Duodenal mucosa (tissue), 2 donors: ENCODE measurements at regions not wholly inside any gene's neighbourhood (a gene's known extent, or its start where the extent isn't known, plus 50 kb on each side); places are given as distances from the start of the nearest gene placed in this dataset.

Experiments
- H3K27ac ChIP-seq: one replicate; pipeline ENCODE4 v1.7.0; 2013; ENCODE audit warnings: low read depth, low read length
- H3K27me3 ChIP-seq, 2 donors: one replicate each; pipeline ENCODE4 v1.7.0; 2013; ENCODE audit warnings: low read length in 2 of 2, control low read depth in 1 of 2; ENCODE audit not compliant: insufficient read depth in 2 of 2, control insufficient read depth in 1 of 2
- H3K36me3 ChIP-seq, 2 donors: one replicate each; pipeline ENCODE4 v1.7.0; 2013; ENCODE audit warnings: low read length in 2 of 2, control low read depth in 1 of 2; ENCODE audit not compliant: insufficient read depth in 2 of 2, control insufficient read depth in 1 of 2
- H3K4me1 ChIP-seq, 2 donors: one replicate each; pipeline ENCODE4 v1.7.0; 2013; ENCODE audit warnings: low read length in 2 of 2, control low read depth in 1 of 2; ENCODE audit not compliant: insufficient read depth in 2 of 2, control insufficient read depth in 1 of 2
- H3K4me3 ChIP-seq, 2 donors: one replicate each; pipeline ENCODE4 v1.7.0; 2013; ENCODE audit warnings: low read length in 2 of 2, low read depth in 1 of 2
- H3K9ac ChIP-seq, 2 donors: one replicate each; pipeline ENCODE4 v1.7.0; 2013; ENCODE audit warnings: low read length in 2 of 2, low read depth in 1 of 2
- H3K9me3 ChIP-seq, 2 donors: one replicate each; pipeline ENCODE4 v1.7.0; 2013; ENCODE audit warnings: low read length in 2 of 2, control low read depth in 1 of 2; ENCODE audit not compliant: control insufficient read depth in 1 of 2

- no peaks in the 10 kb centered on the region for H3K9me3 ChIP-seq
- H3K36me3 ChIP-seq = no peaks in the 10 kb centered on the region
- H3K4me3 ChIP-seq = no peak overlapping the region
- H3K27me3 ChIP-seq = no peaks in the 10 kb centered on the region
- H3K27ac ChIP-seq = no peak overlapping the region
- no peaks in the 10 kb centered on the region for H3K4me1 ChIP-seq
- H3K9ac ChIP-seq = no peak overlapping the region
Measured at GRCh38 chr13:62094932-62095331, 679.3 kb upstream of the PCDH20 start.

DNA sequence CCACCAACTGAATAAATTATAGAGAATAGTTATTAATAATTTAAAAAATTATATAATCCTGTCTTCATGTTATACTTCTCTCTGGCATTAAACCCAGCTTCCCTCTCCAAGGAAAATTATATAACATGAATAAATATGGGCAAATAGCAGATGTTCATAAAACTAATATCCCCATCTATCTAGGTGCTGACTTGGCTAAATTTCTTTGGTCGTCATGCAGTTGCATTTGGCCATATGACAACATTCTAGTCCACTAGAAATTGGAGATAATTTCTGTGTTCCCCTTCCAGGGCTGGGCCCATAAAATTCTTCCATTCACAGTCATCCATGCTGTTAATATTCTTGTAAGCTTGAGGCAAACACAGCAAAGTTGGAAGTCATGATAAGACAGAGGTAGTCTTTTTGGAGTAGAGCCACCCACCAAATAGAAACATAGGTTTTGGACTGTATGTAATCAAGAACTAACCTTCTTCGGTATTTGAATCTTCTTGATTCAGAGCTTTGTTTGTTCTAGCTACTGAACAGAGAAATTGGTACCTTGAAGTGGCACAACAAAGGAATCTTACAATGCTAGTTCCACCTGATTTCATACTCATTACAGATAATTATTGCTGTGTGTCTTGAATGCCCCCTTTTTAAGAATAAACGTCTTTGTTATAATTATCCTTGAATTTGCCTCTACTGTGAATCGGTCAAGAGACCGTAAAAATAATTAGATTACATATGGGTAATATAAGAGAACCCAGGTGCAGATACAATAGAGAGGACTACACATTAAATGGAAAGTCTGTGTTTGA is 678.5 kb upstream of the PCDH20 start:
- Histone ChIP-seq H3K9ac (no peak overlapping the region), H3K4me3 (no peak overlapping the region), H3K27ac (no peak overlapping the region), H3K36me3 (no peaks in the 10 kb centered on the region), H3K27me3 (no peaks in the 10 kb centered on the region), H3K9me3 (no peaks in the 10 kb centered on the region), H3K4me1 (no peaks in the 10 kb centered on the region)

- H3K4me1 ChIP-seq = no peaks in the 10 kb centered on the region
- no peak overlapping the region for H3K9ac ChIP-seq
- H3K27me3 ChIP-seq = no peaks in the 10 kb centered on the region
- H3K4me3 ChIP-seq = no peak overlapping the region
- H3K36me3 ChIP-seq = no peaks in the 10 kb centered on the region
- H3K9me3 ChIP-seq = no peaks in the 10 kb centered on the region
- no peak overlapping the region for H3K27ac ChIP-seq
Measured at GRCh38 chr13:62092949-62093348, 677.3 kb upstream of the PCDH20 start.

DNA sequence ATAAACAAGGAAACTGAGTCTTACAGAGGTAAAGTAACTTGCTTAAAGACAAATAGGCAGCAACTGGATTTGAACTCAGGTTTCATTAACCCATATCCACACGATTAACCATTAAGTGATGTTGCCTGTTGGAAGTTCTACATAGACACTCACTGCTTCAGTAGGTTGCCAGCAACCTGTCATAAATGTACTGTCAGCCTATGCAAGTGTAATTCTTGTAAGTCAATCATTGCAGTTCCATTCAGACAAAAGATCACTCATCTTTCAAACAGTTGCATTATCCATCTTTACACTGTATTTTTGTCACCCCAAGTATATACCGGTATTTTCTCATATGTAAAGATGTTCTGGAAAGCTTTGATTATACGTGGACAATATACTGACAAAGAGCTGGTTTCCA is 676.9 kb upstream of the PCDH20 start:
- H3K4me3 ChIP-seq = no peak overlapping the region
- no peaks in the 10 kb centered on the region for H3K4me1 ChIP-seq
- no peak overlapping the region for H3K9ac ChIP-seq
- H3K36me3 ChIP-seq = no peaks in the 10 kb centered on the region
- H3K27me3 ChIP-seq = no peaks in the 10 kb centered on the region
- no peaks in the 10 kb centered on the region for H3K9me3 ChIP-seq
- no peak overlapping the region for H3K27ac ChIP-seq

GRCh38 chr13:62088165-62088564 is 672.5 kb upstream of the PCDH20 start:
- H3K9ac ChIP-seq = no peak overlapping the region
- no peaks in the 10 kb centered on the region for H3K36me3 ChIP-seq
- no peaks in the 10 kb centered on the region for H3K27me3 ChIP-seq
- H3K9me3 ChIP-seq = no peaks in the 10 kb centered on the region
- no peaks in the 10 kb centered on the region for H3K4me1 ChIP-seq
- no peak overlapping the region for H3K27ac ChIP-seq
- no peak overlapping the region for H3K4me3 ChIP-seq

DNA sequence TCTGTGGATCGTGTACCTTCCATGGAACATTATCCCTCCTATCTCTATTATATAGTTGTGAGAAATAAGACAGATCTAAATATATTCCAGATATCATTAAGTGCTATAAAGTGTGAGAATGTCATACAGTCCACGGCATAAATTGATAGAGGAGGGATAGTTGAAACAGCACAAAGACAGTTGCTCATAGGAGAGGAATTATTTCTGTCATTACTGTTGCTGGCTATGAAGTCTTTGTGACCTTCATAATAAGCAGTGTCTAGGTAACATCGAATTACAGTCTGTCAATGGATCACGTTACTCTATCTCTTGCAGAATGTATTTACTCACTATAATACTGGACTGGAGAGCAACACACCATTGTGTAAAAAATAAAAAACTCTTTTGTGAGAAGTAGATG is 671.5 kb upstream of the PCDH20 start:
- no peak overlapping the region for H3K9ac ChIP-seq
- no peaks in the 10 kb centered on the region for H3K9me3 ChIP-seq
- no peaks in the 10 kb centered on the region for H3K4me1 ChIP-seq
- no peaks in the 10 kb centered on the region for H3K36me3 ChIP-seq
- H3K27ac ChIP-seq = no peak overlapping the region
- H3K4me3 ChIP-seq = no peak overlapping the region
- H3K27me3 ChIP-seq = no peaks in the 10 kb centered on the region

- no peaks in the 10 kb centered on the region for H3K4me1 ChIP-seq
- no peak overlapping the region for H3K9ac ChIP-seq
- H3K4me3 ChIP-seq = no peak overlapping the region
- H3K27me3 ChIP-seq = no peaks in the 10 kb centered on the region
- H3K27ac ChIP-seq = no peak overlapping the region
- no peaks in the 10 kb centered on the region for H3K9me3 ChIP-seq
- no peaks in the 10 kb centered on the region for H3K36me3 ChIP-seq
Measured at GRCh38 chr13:62085337-62086229, 669.9 kb upstream of the PCDH20 start.

- H3K4me1 ChIP-seq = no peaks in the 10 kb centered on the region
- no peaks in the 10 kb centered on the region for H3K27me3 ChIP-seq
- no peaks in the 10 kb centered on the region for H3K36me3 ChIP-seq
- no peak overlapping the region for H3K4me3 ChIP-seq
- H3K9ac ChIP-seq = no peak overlapping the region
- H3K9me3 ChIP-seq = no peaks in the 10 kb centered on the region
- no peak overlapping the region for H3K27ac ChIP-seq
Measured at GRCh38 chr13:62084728-62085127, 669.1 kb upstream of the PCDH20 start.

DNA sequence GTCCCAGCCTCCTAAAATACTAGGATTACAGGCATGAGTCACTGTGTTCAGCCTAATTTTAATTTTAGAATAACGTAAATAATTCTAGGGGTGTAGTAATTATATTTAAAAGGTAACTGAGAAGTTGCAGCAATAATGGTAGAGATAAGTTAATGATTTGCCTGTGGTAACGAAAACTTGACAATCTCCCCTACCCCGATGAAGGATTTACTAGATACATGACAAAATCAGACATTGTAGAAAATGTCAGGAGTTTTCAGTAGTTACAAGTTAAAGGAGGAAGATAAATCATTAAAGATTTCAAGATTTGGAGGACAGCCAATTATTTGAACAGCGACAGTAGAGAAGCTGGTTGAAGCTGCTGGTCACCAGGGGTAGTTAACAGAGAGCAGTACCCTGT is 652.2 kb upstream of the PCDH20 start:
- no peaks in the 10 kb centered on the region for H3K27me3 ChIP-seq
- no peaks in the 10 kb centered on the region for H3K4me1 ChIP-seq
- H3K27ac ChIP-seq = no peak overlapping the region
- no peak overlapping the region for H3K4me3 ChIP-seq
- no peak overlapping the region for H3K9ac ChIP-seq
- H3K36me3 ChIP-seq = no peaks in the 10 kb centered on the region
- H3K9me3 ChIP-seq = peaks cover 0 to 4% of the 10 kb centered on the region in 2 donors

DNA sequence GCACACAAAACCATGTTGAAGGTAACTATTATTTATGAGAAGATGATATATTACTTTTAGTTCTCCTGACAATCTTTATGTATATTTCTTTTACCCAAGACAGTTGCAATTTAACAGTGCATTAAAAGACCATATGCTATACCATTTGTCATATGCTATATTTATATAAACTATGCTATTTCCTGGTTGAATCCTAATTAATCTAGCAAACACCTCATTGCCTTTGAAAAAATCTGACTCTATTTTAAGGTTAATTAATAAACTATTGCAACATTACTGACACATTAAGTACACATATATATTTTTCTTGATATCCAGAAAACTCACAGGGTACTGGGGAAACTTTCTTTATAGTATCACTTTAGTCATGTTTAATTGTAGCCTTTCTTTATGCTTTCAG is 649.4 kb upstream of the PCDH20 start:
- Histone ChIP-seq H3K27ac (no peak overlapping the region), H3K36me3 (no peaks in the 10 kb centered on the region), H3K27me3 (no peaks in the 10 kb centered on the region), H3K9ac (no peak overlapping the region), H3K4me1 (no peaks in the 10 kb centered on the region), H3K4me3 (no peak overlapping the region), H3K9me3 (peaks cover 0 to 4% of the 10 kb centered on the region in 2 donors)
